IPS-18c (cell line): ENCODE measurements at regions not wholly inside any gene's neighbourhood (a gene's known extent, or its start where the extent isn't known, plus 50 kb on each side); places are given as distances from the start of the nearest gene placed in this dataset.

Experiments used
- H3K4me3 ChIP-seq: 2 replicates; pipeline ENCODE4 v1.7.0; 2013; ENCODE audit warnings: low read depth, mild to moderate bottlenecking, low read length, moderate library complexity; ENCODE audit not compliant: insufficient read depth
- H3K9me3 ChIP-seq: one replicate; pipeline ENCODE4 v1.6.1; 2013; ENCODE audit warnings: mild to moderate bottlenecking, low read length, moderate library complexity; ENCODE audit not compliant: control insufficient read depth, insufficient read depth

GRCh38 chr2:176592216-176592615 is 323.0 kb downstream of the MTX2 start:
- Histone ChIP-seq H3K4me3 (no peak overlapping the region), H3K9me3 (no peaks in the 10 kb centered on the region)

- no peaks in the 10 kb centered on the region for H3K9me3 ChIP-seq
Measured at GRCh38 chr2:176595986-176596385, 326.7 kb downstream of the MTX2 start.

GRCh38 chr2:176597916-176598315 is 328.7 kb downstream of the MTX2 start:
- no peaks in the 10 kb centered on the region for H3K9me3 ChIP-seq
- H3K4me3 ChIP-seq = no peak overlapping the region

More at GRCh38 chr2:176595986-176596385, 326.7 kb downstream of the MTX2 start:
- no peak overlapping the region for H3K4me3 ChIP-seq

- no peaks in the 10 kb centered on the region for H3K9me3 ChIP-seq
Measured at GRCh38 chr2:176598351-176598750, 329.1 kb downstream of the MTX2 start.

GRCh38 chr2:176599796-176600485 is 330.7 kb downstream of the MTX2 start:
- Histone ChIP-seq H3K4me3 (no peak overlapping the region), H3K9me3 (no peaks in the 10 kb centered on the region)

More at GRCh38 chr2:176598351-176598750, 329.1 kb downstream of the MTX2 start:
- H3K4me3 ChIP-seq = no peak overlapping the region

GRCh38 chr2:176601066-176601465 is 331.8 kb downstream of the MTX2 start:
- H3K4me3 ChIP-seq = no peak overlapping the region
- H3K9me3 ChIP-seq = no peaks in the 10 kb centered on the region

GRCh38 chr2:176612036-176612435 is 342.8 kb downstream of the MTX2 start:
- H3K9me3 ChIP-seq = no peaks in the 10 kb centered on the region
- no peak overlapping the region for H3K4me3 ChIP-seq

GRCh38 chr2:176612736-176613135 is 343.5 kb downstream of the MTX2 start:
- H3K4me3 ChIP-seq = no peak overlapping the region
- no peaks in the 10 kb centered on the region for H3K9me3 ChIP-seq

- Histone ChIP-seq H3K4me3 (no peak overlapping the region), H3K9me3 (no peaks in the 10 kb centered on the region)
Measured at GRCh38 chr2:176613323-176613987, 344.2 kb downstream of the MTX2 start.

GRCh38 chr2:176614049-176614448 is 344.8 kb downstream of the MTX2 start:
- no peaks in the 10 kb centered on the region for H3K9me3 ChIP-seq
- no peak overlapping the region for H3K4me3 ChIP-seq

- Histone ChIP-seq H3K9me3 (no peaks in the 10 kb centered on the region), H3K4me3 (no peak overlapping the region)
Measured at GRCh38 chr2:176614930-176615329, 345.7 kb downstream of the MTX2 start.

- H3K4me3 ChIP-seq = no peak overlapping the region
- H3K9me3 ChIP-seq = no peaks in the 10 kb centered on the region
Measured at GRCh38 chr2:176619504-176619903, 350.3 kb downstream of the MTX2 start.

GRCh38 chr2:176621350-176621749 is 352.1 kb downstream of the MTX2 start:
- H3K4me3 ChIP-seq = no peak overlapping the region
- H3K9me3 ChIP-seq = no peaks in the 10 kb centered on the region

GRCh38 chr2:176622792-176623191 is 353.6 kb downstream of the MTX2 start:
- Histone ChIP-seq H3K9me3 (no peaks in the 10 kb centered on the region), H3K4me3 (no peak overlapping the region)

GRCh38 chr2:176626796-176627195 is 357.6 kb downstream of the MTX2 start:
- H3K9me3 ChIP-seq = no peaks in the 10 kb centered on the region
- no peak overlapping the region for H3K4me3 ChIP-seq

GRCh38 chr2:176628438-176628837 is 359.2 kb downstream of the MTX2 start:
- H3K4me3 ChIP-seq = no peak overlapping the region
- H3K9me3 ChIP-seq = no peaks in the 10 kb centered on the region

GRCh38 chr2:176633754-176634153 is 364.5 kb downstream of the MTX2 start:
- no peak overlapping the region for H3K4me3 ChIP-seq
- H3K9me3 ChIP-seq = no peaks in the 10 kb centered on the region

GRCh38 chr2:176636401-176636800 is 367.2 kb downstream of the MTX2 start:
- Histone ChIP-seq H3K4me3 (no peak overlapping the region), H3K9me3 (no peaks in the 10 kb centered on the region)

GRCh38 chr2:176637142-176637485 is 367.9 kb downstream of the MTX2 start:
- peak overlapping the region; percentile 48; the same call in 1 of the 2 replicates for H3K4me3 ChIP-seq

More at GRCh38 chr2:176637142-176637485, 367.9 kb downstream of the MTX2 start:
- no peaks in the 10 kb centered on the region for H3K9me3 ChIP-seq
